ENCODE measurements at regions not wholly inside any gene's neighbourhood (a gene's known extent, or its start where the extent isn't known, plus 50 kb on each side); places are given as distances from the start of the nearest gene placed in this dataset.
"Not testable (repeated sequence)": the region's sequence is repeated elsewhere in the genome, so short reads cannot be mapped to it uniquely, and the experiment has no call there.

DNA sequence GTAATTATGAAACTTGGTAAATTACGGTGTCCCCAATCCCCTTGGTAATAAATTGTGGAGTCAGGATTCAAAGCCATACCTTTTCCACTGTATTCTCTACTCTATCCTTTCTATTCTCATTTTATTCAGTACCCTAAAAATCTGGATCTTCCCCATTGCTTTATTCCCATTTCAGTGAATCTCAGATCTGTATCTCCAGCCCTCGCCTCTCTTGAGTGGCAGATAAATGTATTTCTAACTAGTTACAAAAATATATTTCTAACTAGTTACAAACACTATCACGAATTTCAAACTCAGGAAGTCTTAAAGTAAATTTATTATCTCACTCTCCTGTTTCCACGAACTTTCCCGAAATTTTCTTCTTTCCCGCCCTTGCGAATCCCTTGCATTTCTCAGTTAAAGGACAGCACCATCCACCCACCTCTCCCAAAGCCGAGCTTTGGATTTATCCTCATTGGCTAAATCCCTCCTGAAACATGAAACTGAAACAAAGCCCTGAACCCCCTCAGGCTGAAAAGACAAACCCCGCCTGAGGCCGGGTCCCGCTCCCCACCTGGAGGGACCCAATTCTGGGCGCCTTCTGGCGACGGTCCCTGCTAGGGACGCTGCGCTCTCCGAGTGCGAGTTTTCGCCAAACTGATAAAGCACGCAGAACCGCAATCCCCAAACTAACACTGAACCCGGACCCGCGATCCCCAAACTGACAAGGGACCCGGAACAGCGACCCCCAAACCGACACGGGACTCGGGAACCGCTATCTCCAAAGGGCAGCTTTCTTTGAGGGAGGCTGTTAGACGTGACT lies 164.3 kb upstream of the PABPC3 start:
- H3K4me1 Mint-ChIP-seq, result no peaks in the 10 kb centered on the region
- peaks cover 30% of the 10 kb centered on the region for H3K27me3 Mint-ChIP-seq
- no peaks in the 10 kb centered on the region for H3K9me3 Mint-ChIP-seq
- peak overlapping the region; percentile 17 for H3K4me3 Mint-ChIP-seq
- H3K36me3 Mint-ChIP-seq, result peaks cover 3% of the 10 kb centered on the region
- H3K27ac Mint-ChIP-seq, result no peak overlapping the region

DNA sequence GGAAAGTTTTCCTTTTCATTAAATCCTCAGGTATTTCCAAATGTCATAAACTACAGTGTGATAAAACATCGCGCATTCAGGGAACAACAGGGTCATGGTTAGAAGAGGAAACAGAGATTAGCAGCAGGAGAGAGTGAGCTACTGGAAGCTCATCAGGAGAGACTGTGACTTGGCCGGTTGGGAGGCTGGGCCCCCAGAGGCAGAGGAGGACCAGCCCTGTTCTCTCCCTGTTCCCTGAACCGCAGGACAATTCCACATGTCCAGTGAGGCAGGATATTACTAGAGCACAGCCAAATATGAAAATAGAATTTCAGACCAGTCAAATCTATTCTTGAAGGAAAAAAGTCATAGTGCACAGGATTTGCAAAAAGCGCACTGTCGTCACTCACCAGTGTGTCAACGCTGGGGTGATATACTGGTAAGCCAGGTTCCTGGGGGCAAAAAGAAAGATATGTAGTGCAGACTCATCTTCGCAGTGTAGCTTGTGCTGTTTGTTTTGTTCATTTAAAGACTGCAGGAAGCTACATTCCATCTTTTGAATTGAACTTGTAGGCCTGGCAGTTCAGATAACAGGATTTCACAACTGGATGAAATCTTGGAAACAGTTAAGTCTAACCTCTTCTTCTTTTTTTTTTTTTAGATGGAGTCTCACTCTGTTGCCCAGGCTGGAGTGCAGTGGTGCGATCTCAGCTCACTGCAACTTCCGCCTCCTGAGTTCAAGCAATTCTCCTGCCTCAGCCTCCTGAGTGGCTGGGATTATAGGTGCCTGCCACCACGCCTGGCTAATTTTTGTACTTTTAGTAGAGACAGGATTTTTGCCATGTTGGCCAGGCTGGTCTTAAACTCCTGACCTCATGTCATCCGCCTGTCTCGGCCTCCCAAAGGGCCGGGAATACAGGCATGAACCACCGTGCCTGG lies 162.6 kb upstream of the PABPC3 start:
- H3K27ac Mint-ChIP-seq, H3K4me1 Mint-ChIP-seq, H3K36me3 Mint-ChIP-seq, H3K4me3 Mint-ChIP-seq, H3K9me3 Mint-ChIP-seq: not testable (repeated sequence)
- H3K27me3 Mint-ChIP-seq, result peaks cover 33% of the 10 kb centered on the region

DNA sequence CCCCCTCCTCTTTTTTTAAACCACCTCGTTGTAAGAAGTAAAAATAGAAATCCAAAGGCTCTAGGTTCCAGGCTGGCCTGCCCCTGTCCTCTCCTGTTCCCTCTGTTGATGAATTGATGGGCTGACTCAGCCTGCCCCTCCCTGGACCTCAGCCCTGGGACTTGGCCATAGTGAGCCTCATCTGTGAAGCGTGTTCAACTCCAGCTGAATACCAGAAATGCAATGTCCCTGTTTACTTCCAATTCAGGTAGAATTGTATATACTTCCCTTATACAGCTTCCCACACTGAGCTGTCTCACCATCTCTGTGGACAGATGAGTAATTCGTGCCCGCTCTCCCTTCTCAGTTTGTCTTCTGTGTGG lies 161.9 kb upstream of the PABPC3 start:
- not testable (repeated sequence) for H3K4me3 Mint-ChIP-seq

GRCh38 chr13:24938966-24939365 lies 157.0 kb upstream of the PABPC3 start:
- H3K36me3 Mint-ChIP-seq, result peaks cover 1% of the 10 kb centered on the region
- peak overlapping the region; percentile 39 for H3K27ac Mint-ChIP-seq
- no peak overlapping the region for H3K4me3 Mint-ChIP-seq
- no peaks in the 10 kb centered on the region for H3K9me3 Mint-ChIP-seq
- peaks cover 12% of the 10 kb centered on the region for H3K27me3 Mint-ChIP-seq
- no peaks in the 10 kb centered on the region for H3K4me1 Mint-ChIP-seq

More for the DNA sequence above, 161.9 kb upstream of the PABPC3 start:
- H3K36me3 Mint-ChIP-seq, H3K9me3 Mint-ChIP-seq, H3K27ac Mint-ChIP-seq, H3K4me1 Mint-ChIP-seq: not testable (repeated sequence)
- H3K27me3 Mint-ChIP-seq, result peaks cover 34% of the 10 kb centered on the region

DNA sequence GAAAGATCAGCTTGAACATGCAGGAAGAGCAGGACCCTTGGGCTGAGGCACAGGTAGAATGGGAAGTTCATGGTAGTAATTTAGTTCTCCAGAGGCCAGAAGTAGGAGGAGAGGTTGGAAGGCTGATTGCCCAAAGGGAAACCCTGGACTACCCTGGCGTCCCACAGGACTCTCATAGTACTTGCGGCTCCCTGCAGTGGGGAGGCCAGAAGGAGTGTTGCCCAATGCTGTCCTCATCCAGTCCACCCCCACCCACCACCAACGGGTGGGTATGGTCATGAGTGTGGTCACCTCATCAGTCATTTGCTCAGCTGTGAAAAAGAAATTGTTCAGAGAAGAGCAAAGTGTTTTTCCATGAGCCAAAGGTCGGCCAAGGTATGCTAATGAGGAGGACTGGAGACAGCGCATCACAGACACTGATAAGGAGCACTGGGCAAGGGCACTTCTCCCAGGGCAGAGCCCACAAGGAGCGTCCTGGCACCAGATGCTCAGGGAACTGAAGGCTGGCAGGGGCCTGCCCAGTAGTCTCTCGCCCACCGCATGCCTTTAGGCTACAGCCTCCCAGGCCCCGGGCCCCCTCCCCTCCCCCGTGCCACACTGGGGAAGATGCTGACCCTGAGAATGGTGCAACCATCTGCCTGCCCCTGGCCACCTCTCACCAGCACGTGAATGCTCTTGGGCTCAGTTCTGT lies 154.8 kb upstream of the PABPC3 start:
- H3K4me1 Mint-ChIP-seq, H3K27me3 Mint-ChIP-seq, H3K4me3 Mint-ChIP-seq, H3K27ac Mint-ChIP-seq, H3K9me3 Mint-ChIP-seq, H3K36me3 Mint-ChIP-seq: not testable (repeated sequence)

DNA sequence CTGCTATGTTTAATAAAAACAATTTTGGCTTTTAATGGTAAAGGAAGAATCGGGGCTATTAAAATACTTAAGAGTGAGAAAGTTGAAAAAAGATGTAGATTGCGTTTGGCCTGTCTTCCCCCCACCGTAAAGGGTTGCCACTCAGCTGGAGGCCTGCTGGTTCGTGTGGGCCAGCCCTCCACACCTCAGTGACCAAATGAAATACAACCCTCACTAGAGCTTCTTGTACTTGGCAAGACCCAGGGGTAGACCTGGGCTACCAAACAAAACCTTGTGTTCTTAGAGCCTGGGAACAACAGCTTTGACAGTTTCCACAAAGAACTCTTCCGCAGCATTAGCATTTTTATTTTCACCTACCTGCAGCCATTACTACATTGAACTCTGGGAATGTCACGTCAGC lies 152.8 kb upstream of the PABPC3 start:
- Mint-ChIP-seq H3K27ac (no peak overlapping the region), H3K36me3 (no peaks in the 10 kb centered on the region), H3K9me3 (no peaks in the 10 kb centered on the region), H3K27me3 (peaks cover 4% of the 10 kb centered on the region), H3K4me1 (no peaks in the 10 kb centered on the region), H3K4me3 (no peak overlapping the region)

DNA sequence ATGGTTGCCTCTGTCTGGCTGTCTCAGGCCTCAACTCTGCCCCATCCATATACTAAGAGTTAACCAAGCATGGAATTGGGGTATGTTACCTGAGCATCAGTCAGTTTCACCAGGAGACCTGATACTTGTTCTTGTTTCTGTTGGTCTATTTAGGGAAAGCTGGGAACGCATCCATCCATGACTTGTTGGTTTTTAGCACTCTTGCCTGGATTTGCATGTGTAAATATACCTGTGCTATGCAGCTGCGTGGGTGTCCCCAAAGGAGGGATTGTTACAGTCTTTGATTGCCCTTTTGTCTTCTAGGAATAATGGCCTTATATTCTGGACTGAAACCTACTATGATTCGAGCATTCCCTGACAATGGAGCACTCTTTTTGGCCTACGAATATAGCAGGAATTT lies 151.9 kb upstream of the PABPC3 start:
- not testable (repeated sequence) for H3K27ac Mint-ChIP-seq, H3K27me3 Mint-ChIP-seq, H3K9me3 Mint-ChIP-seq, H3K4me3 Mint-ChIP-seq, H3K4me1 Mint-ChIP-seq, H3K36me3 Mint-ChIP-seq

GRCh38 chr13:24948977-24949376 lies 147.0 kb upstream of the PABPC3 start:
- H3K4me3 Mint-ChIP-seq, H3K4me1 Mint-ChIP-seq, H3K27me3 Mint-ChIP-seq, H3K9me3 Mint-ChIP-seq, H3K27ac Mint-ChIP-seq, H3K36me3 Mint-ChIP-seq: not testable (repeated sequence)

DNA sequence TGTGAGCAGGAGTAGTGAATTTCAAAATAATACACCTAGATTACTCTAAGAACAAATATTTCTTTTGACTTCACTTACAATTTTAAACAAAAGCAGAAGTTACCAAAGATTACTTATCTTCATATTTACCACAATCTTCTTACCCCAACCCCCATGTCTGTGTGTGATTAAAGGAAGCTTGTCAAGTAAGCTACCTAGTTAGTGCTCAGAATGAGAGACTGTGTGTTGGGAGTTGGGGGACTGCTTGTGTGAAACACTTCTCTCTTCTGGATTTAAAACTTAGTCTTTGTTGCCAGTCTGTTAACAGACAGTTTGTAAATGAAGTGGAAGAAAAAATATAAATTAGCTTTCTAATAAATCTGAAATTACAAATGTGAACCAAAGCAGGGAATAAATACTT lies 145.3 kb upstream of the PABPC3 start:
- not testable (repeated sequence) for H3K4me1 Mint-ChIP-seq

GRCh38 chr13:24967970-24968369 lies 128.0 kb upstream of the PABPC3 start:
- H3K27me3 Mint-ChIP-seq, H3K4me1 Mint-ChIP-seq, H3K4me3 Mint-ChIP-seq, H3K9me3 Mint-ChIP-seq, H3K36me3 Mint-ChIP-seq, H3K27ac Mint-ChIP-seq: not testable (repeated sequence)

More for the DNA sequence above, 145.3 kb upstream of the PABPC3 start:
- H3K9me3 Mint-ChIP-seq, H3K36me3 Mint-ChIP-seq, H3K27me3 Mint-ChIP-seq, H3K4me3 Mint-ChIP-seq, H3K27ac Mint-ChIP-seq: not testable (repeated sequence)

GRCh38 chr13:24968416-24968815 lies 127.5 kb upstream of the PABPC3 start:
- H3K4me3 Mint-ChIP-seq, H3K9me3 Mint-ChIP-seq, H3K27ac Mint-ChIP-seq: not testable (repeated sequence)

GRCh38 chr13:24973102-24973501 lies 122.8 kb upstream of the PABPC3 start:
- not testable (repeated sequence) for H3K4me1 Mint-ChIP-seq, H3K4me3 Mint-ChIP-seq, H3K27ac Mint-ChIP-seq, H3K27me3 Mint-ChIP-seq, H3K9me3 Mint-ChIP-seq, H3K36me3 Mint-ChIP-seq

More at GRCh38 chr13:24968416-24968815, 127.5 kb upstream of the PABPC3 start:
- H3K36me3 Mint-ChIP-seq, H3K4me1 Mint-ChIP-seq, H3K27me3 Mint-ChIP-seq: not testable (repeated sequence)

DNA sequence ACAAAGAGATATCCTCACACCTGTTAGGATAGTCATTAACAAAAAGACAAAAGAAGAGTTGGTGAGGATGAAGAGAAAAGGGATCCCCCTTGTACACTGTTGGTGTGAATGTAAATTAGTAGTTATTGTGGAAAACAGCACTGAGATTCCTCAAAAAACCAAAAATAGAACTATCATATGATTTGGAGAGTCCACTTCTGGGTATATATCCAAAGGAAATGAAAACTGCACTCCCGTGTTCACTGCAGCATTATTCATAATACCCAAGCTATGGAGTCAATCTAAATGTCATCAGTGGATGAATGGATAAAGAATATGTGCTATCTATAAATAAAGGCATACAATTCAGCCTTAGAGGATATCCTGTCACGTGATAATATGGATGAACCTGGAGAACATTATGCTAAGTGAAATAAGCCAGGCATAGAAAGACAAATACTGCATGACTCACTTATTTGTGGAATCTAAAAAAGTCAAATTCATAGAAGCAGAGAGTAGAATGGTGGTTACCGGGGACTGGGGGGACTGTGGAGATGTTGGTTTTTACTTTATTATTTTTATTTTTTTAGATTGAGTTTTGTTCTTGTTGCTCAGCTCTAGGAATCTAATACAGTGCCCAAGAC lies 114.6 kb upstream of the PABPC3 start:
- H3K36me3 Mint-ChIP-seq, H3K4me3 Mint-ChIP-seq, H3K27ac Mint-ChIP-seq, H3K4me1 Mint-ChIP-seq, H3K9me3 Mint-ChIP-seq: not testable (repeated sequence)
- peaks cover 12% of the 10 kb centered on the region for H3K27me3 Mint-ChIP-seq

DNA sequence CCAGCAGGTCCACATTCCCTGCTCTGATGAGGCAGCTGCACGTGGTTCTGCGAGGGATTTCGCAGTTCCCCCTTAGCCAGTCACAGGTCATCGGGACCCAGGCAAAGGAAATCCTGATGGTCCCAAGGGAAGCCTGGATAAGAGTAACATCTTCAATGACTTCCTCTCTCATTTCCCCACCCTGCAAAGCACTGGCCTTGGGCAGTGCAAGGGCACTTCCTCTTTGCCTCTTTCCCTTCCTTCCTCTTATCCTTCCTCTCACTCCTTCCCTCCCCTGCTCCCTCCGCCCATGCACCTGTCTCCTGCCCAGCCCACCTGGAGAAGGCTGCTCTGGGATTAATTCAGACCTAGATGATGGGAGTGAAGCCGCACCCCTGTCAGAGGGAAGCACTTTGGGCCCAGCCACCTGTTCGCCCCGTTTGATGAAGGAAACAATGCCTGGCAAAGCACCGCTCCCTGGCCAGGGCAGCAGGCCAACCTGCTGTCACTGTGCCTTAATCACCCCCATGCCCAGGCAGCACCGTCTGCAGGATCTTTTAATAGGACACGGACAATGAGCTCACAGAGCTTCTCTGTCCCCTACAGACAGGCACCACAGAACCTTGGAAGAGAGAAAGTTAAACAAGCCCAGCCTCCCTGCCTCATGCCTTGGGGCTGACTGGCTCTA lies 113.5 kb upstream of the PABPC3 start:
- no peaks in the 10 kb centered on the region for H3K36me3 Mint-ChIP-seq
- no peak overlapping the region for H3K4me3 Mint-ChIP-seq
- H3K27ac Mint-ChIP-seq, result no peak overlapping the region
- peaks cover 17% of the 10 kb centered on the region for H3K27me3 Mint-ChIP-seq
- no peaks in the 10 kb centered on the region for H3K9me3 Mint-ChIP-seq
- H3K4me1 Mint-ChIP-seq, result no peaks in the 10 kb centered on the region

GRCh38 chr13:24983094-24983493 lies 112.8 kb upstream of the PABPC3 start:
- no peak overlapping the region for H3K4me3 Mint-ChIP-seq
- H3K27me3 Mint-ChIP-seq, result peaks cover 20% of the 10 kb centered on the region
- no peaks in the 10 kb centered on the region for H3K4me1 Mint-ChIP-seq
- no peaks in the 10 kb centered on the region for H3K9me3 Mint-ChIP-seq
- no peaks in the 10 kb centered on the region for H3K36me3 Mint-ChIP-seq
- no peak overlapping the region for H3K27ac Mint-ChIP-seq
